ENCODE measurements at regions not wholly inside any gene's neighbourhood (a gene's known extent, or its start where the extent isn't known, plus 50 kb on each side); places are given as distances from the start of the nearest gene placed in this dataset.

- DNase-seq (ENCODE audit: low read depth) = no peak
- no peak for FAIRE-seq
- H3K36me3 ChIP-seq (ENCODE audit: control insufficient read depth, insufficient read depth, low read length) = no peaks in the 10 kb centered on the region
- H3K27me3 ChIP-seq (ENCODE audit: control insufficient read depth, insufficient read depth, low read length) = peaks cover 18% of the 10 kb centered on the region
- H3K4me3 ChIP-seq (ENCODE audit: low read depth, low read length) = no peak overlapping the region
- no peak for TF ChIP-seq CTCF (IDR thresholded peaks at IDR 0.05; ENCODE audit: insufficient read depth, low read length, severe bottlenecking)
Measured at GRCh38 chr1:181259026-181259745, 170.7 kb downstream of the IER5 start.

GRCh38 chr1:181260271-181260670, 171.8 kb downstream of the IER5 start:
- TF ChIP-seq CTCF (IDR thresholded peaks at IDR 0.05; ENCODE audit: insufficient read depth, low read length, severe bottlenecking) = no peak
- H3K4me3 ChIP-seq (ENCODE audit: low read depth, low read length) = no peak overlapping the region
- no peak for FAIRE-seq
- no peak for DNase-seq (ENCODE audit: low read depth)
- no peaks in the 10 kb centered on the region for H3K36me3 ChIP-seq (ENCODE audit: control insufficient read depth, insufficient read depth, low read length)
- H3K27me3 ChIP-seq (ENCODE audit: control insufficient read depth, insufficient read depth, low read length) = peaks cover 18% of the 10 kb centered on the region

- no peak overlapping the region for H3K4me3 ChIP-seq (ENCODE audit: low read depth, low read length)
- FAIRE-seq (no peak), DNase-seq (ENCODE audit: low read depth) (no peak)
- no peak for TF ChIP-seq CTCF (IDR thresholded peaks at IDR 0.05; ENCODE audit: insufficient read depth, low read length, severe bottlenecking)
- H3K36me3 ChIP-seq (ENCODE audit: control insufficient read depth, insufficient read depth, low read length) = no peaks in the 10 kb centered on the region
- H3K27me3 ChIP-seq (ENCODE audit: control insufficient read depth, insufficient read depth, low read length) = peaks cover 18% of the 10 kb centered on the region
Measured at GRCh38 chr1:181260994-181261393, 172.5 kb downstream of the IER5 start.

- peaks cover 18% of the 10 kb centered on the region for H3K27me3 ChIP-seq (ENCODE audit: control insufficient read depth, insufficient read depth, low read length)
- FAIRE-seq (no peak), DNase-seq (ENCODE audit: low read depth) (no peak)
- TF ChIP-seq CTCF (IDR thresholded peaks at IDR 0.05; ENCODE audit: insufficient read depth, low read length, severe bottlenecking) = no peak
- no peaks in the 10 kb centered on the region for H3K36me3 ChIP-seq (ENCODE audit: control insufficient read depth, insufficient read depth, low read length)
- no peak overlapping the region for H3K4me3 ChIP-seq (ENCODE audit: low read depth, low read length)
Measured at GRCh38 chr1:181262069-181262468, 173.6 kb downstream of the IER5 start.

- no peaks in the 10 kb centered on the region for H3K36me3 ChIP-seq (ENCODE audit: control insufficient read depth, insufficient read depth, low read length)
- H3K27me3 ChIP-seq (ENCODE audit: control insufficient read depth, insufficient read depth, low read length) = peaks cover 12% of the 10 kb centered on the region
- FAIRE-seq (no peak), DNase-seq (ENCODE audit: low read depth) (peak; percentile 23)
- no peak overlapping the region for H3K4me3 ChIP-seq (ENCODE audit: low read depth, low read length)
- TF ChIP-seq CTCF (IDR thresholded peaks at IDR 0.05; ENCODE audit: insufficient read depth, low read length, severe bottlenecking) = no peak
Measured at GRCh38 chr1:181263444-181263843, 174.9 kb downstream of the IER5 start.

GRCh38 chr1:181264821-181265220, 176.3 kb downstream of the IER5 start:
- TF ChIP-seq CTCF (IDR thresholded peaks at IDR 0.05; ENCODE audit: insufficient read depth, low read length, severe bottlenecking) = no peak
- DNase-seq (ENCODE audit: low read depth) (no peak), FAIRE-seq (no peak)
- peaks cover 7% of the 10 kb centered on the region for H3K27me3 ChIP-seq (ENCODE audit: control insufficient read depth, insufficient read depth, low read length)
- no peak overlapping the region for H3K4me3 ChIP-seq (ENCODE audit: low read depth, low read length)
- H3K36me3 ChIP-seq (ENCODE audit: control insufficient read depth, insufficient read depth, low read length) = no peaks in the 10 kb centered on the region

Measured in bronchial epithelial cell (primary cell).